ENCODE measurements at regions not wholly inside any gene's neighbourhood (a gene's known extent, or its start where the extent isn't known, plus 50 kb on each side); places are given as distances from the start of the nearest gene placed in this dataset.

DNA sequence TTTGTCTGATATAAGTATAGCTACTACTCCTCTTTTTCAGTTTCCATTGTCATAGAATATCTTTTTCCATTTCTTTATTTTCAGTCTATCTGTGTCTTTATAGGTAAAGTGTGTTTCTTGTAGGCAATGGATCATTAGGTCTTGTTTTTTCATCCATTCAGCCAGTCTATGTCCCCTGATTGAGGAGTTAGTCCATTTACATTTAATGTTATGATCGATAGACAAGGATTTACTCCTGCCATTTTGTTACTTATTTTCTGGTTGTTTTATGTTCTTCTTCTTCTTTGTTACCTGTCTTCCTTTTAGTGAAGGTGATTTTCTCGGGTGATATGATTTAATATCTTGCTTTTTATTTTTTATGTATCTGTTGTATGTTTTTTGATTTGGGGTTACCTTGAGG is 169.0 kb downstream of the BARX1 start:
- Histone ChIP-seq H3K36me3 (no peaks in the 10 kb centered on the region), H3K27me3 (no peaks in the 10 kb centered on the region), H3K4me3 (no peak overlapping the region), H3K4me1 (no peaks in the 10 kb centered on the region), H3K27ac (no peak overlapping the region), H3K9me3 (no peaks in the 10 kb centered on the region)
- 80 to 84% methylated on average over 2 of the region's 2 CpGs for WGBS, 2 donors
- DNase-seq, result no peak
- intact Hi-C loops (cut with DNase I), result no loop called here
- TF ChIP-seq POLR2A (IDR thresholded peaks at IDR 0.05), result no peak
- TF ChIP-seq, protein P1, sequence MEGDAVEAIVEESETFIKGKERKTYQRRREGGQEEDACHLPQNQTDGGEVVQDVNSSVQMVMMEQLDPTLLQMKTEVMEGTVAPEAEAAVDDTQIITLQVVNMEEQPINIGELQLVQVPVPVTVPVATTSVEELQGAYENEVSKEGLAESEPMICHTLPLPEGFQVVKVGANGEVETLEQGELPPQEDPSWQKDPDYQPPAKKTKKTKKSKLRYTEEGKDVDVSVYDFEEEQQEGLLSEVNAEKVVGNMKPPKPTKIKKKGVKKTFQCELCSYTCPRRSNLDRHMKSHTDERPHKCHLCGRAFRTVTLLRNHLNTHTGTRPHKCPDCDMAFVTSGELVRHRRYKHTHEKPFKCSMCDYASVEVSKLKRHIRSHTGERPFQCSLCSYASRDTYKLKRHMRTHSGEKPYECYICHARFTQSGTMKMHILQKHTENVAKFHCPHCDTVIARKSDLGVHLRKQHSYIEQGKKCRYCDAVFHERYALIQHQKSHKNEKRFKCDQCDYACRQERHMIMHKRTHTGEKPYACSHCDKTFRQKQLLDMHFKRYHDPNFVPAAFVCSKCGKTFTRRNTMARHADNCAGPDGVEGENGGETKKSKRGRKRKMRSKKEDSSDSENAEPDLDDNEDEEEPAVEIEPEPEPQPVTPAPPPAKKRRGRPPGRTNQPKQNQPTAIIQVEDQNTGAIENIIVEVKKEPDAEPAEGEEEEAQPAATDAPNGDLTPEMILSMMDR (IDR thresholded peaks at IDR 0.05), result no peak
- no peak for TF ChIP-seq POLR2AphosphoS5 (IDR thresholded peaks at IDR 0.05)
- no peak for TF ChIP-seq EP300 (IDR thresholded peaks at IDR 0.05)

DNA sequence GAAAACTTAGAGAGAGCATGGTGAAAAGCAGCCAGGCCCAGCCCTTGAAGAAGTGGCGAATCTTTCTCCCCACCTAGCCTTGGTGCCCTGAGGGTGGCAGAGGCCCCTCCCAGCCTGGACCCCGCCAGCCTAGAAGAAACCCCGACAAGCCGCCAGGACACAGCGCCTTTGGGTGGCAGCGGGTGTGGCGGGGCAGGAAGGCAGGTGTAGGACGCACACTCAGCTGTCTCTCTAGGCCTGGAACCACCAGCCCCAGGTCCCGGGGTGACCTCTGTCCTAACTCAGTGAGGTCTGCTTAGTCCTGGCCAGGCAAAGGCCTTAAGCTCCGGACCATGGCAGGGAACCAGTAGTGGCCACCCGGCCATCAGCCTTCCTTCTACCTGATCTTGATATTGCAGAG is 178.3 kb downstream of the BARX1 start:
- no peaks in the 10 kb centered on the region for H3K36me3 ChIP-seq
- no peaks in the 10 kb centered on the region for H3K4me1 ChIP-seq
- H3K9me3 ChIP-seq, result no peaks in the 10 kb centered on the region
- no peak overlapping the region for H3K27ac ChIP-seq
- no peak overlapping the region for H3K4me3 ChIP-seq
- H3K27me3 ChIP-seq, result no peaks in the 10 kb centered on the region
- 93 to 94% methylated on average over 11 of the region's 11 CpGs for WGBS, 2 donors
- intact Hi-C loops (cut with DNase I), result no loop called here
- no peak for DNase-seq
- TF ChIP-seq, protein P1 (IDR thresholded peaks at IDR 0.05), result no peak
- TF ChIP-seq POLR2AphosphoS5 (IDR thresholded peaks at IDR 0.05) (no peak), EP300 (IDR thresholded peaks at IDR 0.05) (no peak), POLR2A (IDR thresholded peaks at IDR 0.05) (no peak)

DNA sequence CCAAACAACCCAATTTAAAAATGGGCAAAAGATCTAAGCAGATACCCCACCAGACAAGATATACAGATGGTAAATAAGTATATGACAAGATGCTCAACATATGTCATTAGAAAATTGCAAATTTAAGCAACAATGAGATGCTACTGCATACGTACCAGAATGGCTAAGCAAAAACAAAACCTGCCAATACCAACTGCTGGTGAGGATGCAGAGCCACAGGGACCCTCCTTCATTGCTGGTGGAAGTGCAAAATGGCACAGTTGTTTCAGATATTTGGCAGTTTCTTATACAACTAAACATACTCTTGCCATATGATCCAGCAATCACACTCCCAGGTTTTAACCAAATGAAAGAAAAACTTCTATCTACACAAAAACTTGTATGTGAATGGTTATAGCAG is 178.9 kb downstream of the BARX1 start:
- H3K27me3 ChIP-seq, result no peaks in the 10 kb centered on the region
- no peaks in the 10 kb centered on the region for H3K9me3 ChIP-seq
- no peak for DNase-seq
- no peaks in the 10 kb centered on the region for H3K36me3 ChIP-seq
- H3K27ac ChIP-seq, result no peak overlapping the region
- TF ChIP-seq POLR2AphosphoS5 (IDR thresholded peaks at IDR 0.05) (no peak), POLR2A (IDR thresholded peaks at IDR 0.05) (no peak), EP300 (IDR thresholded peaks at IDR 0.05) (no peak)
- TF ChIP-seq, protein P1 (IDR thresholded peaks at IDR 0.05), result no peak
- H3K4me3 ChIP-seq, result no peak overlapping the region
- H3K4me1 ChIP-seq, result no peaks in the 10 kb centered on the region
- 87 to 88% methylated on average over 1 of the region's 1 CpG for WGBS, 2 donors
- intact Hi-C loops (cut with DNase I), result no loop called here

DNA sequence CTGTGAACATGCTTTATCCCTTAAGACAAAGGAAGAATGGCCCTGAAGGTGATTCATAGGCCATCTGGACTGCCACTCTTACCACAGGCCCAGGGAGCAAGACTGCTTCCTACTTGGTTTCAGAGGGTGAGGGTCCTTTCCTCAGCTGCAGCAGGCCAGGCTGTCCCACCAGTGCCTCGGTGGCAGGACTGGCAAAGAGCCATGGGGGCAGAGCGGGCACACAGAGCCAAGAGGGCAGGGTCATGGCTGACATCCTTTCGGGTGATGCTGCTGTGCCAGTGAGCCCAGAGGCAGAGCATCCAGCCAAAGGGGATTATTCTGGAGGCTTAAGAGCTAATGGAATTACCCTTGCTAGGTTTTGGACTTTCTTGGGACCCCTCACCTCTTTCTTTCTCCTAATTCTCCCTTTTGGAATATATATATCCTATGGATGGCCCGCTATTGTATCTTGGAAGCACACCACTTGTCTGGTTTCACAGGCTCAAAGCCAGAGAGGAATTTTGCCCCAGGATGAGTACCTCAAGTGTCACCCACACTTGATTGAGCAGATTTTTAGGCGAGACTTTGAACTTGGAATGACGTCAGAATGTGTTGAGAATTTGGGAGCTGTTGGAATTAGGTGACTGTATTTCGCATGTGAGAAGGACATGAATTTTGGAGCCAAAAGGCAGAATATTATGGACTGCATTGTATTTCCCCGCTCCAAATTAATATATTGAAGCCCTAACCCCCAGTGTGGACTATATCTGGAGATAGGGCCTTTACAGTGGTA is 180.6 kb downstream of the BARX1 start:
- no peaks in the 10 kb centered on the region for H3K9me3 ChIP-seq
- WGBS, 2 donors, result 90 to 92% methylated on average over 8 of the region's 8 CpGs
- H3K4me3 ChIP-seq, result no peak overlapping the region
- TF ChIP-seq EP300 (IDR thresholded peaks at IDR 0.05) (no peak), POLR2AphosphoS5 (IDR thresholded peaks at IDR 0.05) (no peak), POLR2A (IDR thresholded peaks at IDR 0.05) (no peak)
- TF ChIP-seq, protein P1 (IDR thresholded peaks at IDR 0.05), result no peak
- H3K27me3 ChIP-seq, result no peaks in the 10 kb centered on the region
- intact Hi-C loops (cut with DNase I), result no loop called here
- no peak overlapping the region for H3K27ac ChIP-seq
- H3K4me1 ChIP-seq, result no peaks in the 10 kb centered on the region
- no peaks in the 10 kb centered on the region for H3K36me3 ChIP-seq
- DNase-seq, result no peak

DNA sequence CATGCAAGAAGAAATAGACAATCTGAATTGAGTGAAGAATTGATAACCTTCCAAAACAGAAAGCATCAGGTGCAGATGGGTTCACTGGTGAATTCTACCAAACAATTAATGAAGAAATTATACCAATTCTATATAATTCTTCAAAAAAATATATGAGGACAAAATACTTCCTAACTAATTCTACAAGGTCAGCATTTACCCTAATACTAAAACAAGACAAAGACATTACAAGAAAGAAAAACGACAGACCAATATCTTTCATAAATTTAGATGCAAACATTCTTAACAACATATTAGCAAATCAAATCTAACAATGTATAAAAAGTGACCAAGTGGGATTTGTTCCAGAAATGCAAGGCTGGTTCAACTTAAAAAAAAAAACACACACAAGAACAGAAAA is 183.9 kb downstream of the BARX1 start:
- H3K4me1 ChIP-seq, result no peaks in the 10 kb centered on the region
- H3K9me3 ChIP-seq, result peaks cover 0 to under 1% (median 0%) of the 10 kb centered on the region in 4 donors
- no peaks in the 10 kb centered on the region for H3K36me3 ChIP-seq
- no peak overlapping the region for H3K27ac ChIP-seq
- DNase-seq, result no peak
- WGBS, 2 donors, result 79 to 85% methylated on average over 1 of the region's 1 CpG
- no peak overlapping the region for H3K4me3 ChIP-seq
- TF ChIP-seq POLR2A (IDR thresholded peaks at IDR 0.05), result no peak
- TF ChIP-seq EP300 (IDR thresholded peaks at IDR 0.05), result no peak
- TF ChIP-seq POLR2AphosphoS5 (IDR thresholded peaks at IDR 0.05), result no peak
- TF ChIP-seq, protein P1 (IDR thresholded peaks at IDR 0.05), result no peak
- H3K27me3 ChIP-seq, result no peaks in the 10 kb centered on the region
- intact Hi-C loops (cut with DNase I), result no loop called here
